MM.1S (cell line): ENCODE measurements at regions not wholly inside any gene's neighbourhood (a gene's known extent, or its start where the extent isn't known, plus 50 kb on each side); places are given as distances from the start of the nearest gene placed in this dataset.

Experiments used
- DNase-seq: peaks from one replicate; pipeline ENCODE4 v3.0.0-alpha.2; 2015
- H2AFZ ChIP-seq: fragments of 300-600 bp; sonication (generic); 2 replicates; pipeline ENCODE4 v1.6.0; 2016; ENCODE audit warnings: antibody characterized with exemption, low read length
- H3F3A ChIP-seq: fragments of 300-600 bp; sonication (generic); 2 replicates; pipeline ENCODE4 v1.6.1; 2016; ENCODE audit warnings: mild to moderate bottlenecking, antibody characterized with exemption, low read length, moderate library complexity, mixed read lengths; ENCODE audit not compliant: insufficient read depth
- H3K27ac ChIP-seq: fragments of 300-600 bp; sonication (generic); 2 replicates; pipeline ENCODE4 v1.5.1; 2016; ENCODE audit warnings: mild to moderate bottlenecking, low read length
- H3K27me3 ChIP-seq: fragments of 300-600 bp; sonication (generic); replicated peaks from 2 replicates; pipeline ENCODE4 v1.6.0; 2016; ENCODE audit warnings: low read length; ENCODE audit not compliant: insufficient read depth
- H3K36me3 ChIP-seq: fragments of 300-600 bp; sonication (generic); replicated peaks from 2 replicates; pipeline ENCODE4 v1.6.1; 2016; ENCODE audit warnings: mild to moderate bottlenecking, low read length, mixed read lengths; ENCODE audit not compliant: insufficient read depth
- H3K4me1 ChIP-seq: fragments of 300-600 bp; sonication (generic); 2 replicates; pipeline ENCODE4 v1.6.1; 2016; ENCODE audit warnings: low read length, mixed read lengths
- H3K4me2 ChIP-seq: fragments of 300-600 bp; sonication (generic); 2 replicates; pipeline ENCODE4 v1.6.0; 2016; ENCODE audit warnings: low read depth, low read length
- H3K4me3 ChIP-seq: fragments of 300-600 bp; sonication (generic); 2 replicates; pipeline ENCODE4 v1.5.1; 2016; ENCODE audit warnings: low read length, mixed read lengths
- H3K79me2 ChIP-seq: fragments of 300-600 bp; sonication (generic); 2 replicates; pipeline ENCODE4 v1.6.1; 2016; ENCODE audit warnings: mixed run types, low read length, mixed read lengths
- H3K9ac ChIP-seq: fragments of 300-600 bp; sonication (generic); 2 replicates; pipeline ENCODE4 v1.6.1; 2016; ENCODE audit warnings: low read length, mixed read lengths
- H3K9me2 ChIP-seq: fragments of 300-600 bp; sonication (generic); replicated peaks from 2 replicates; pipeline ENCODE4 v1.6.1; 2016; ENCODE audit warnings: mild to moderate bottlenecking, low read length, mixed read lengths; ENCODE audit not compliant: insufficient read depth
- H3K9me3 ChIP-seq: fragments of 300-600 bp; sonication (generic); replicated peaks from 2 replicates; pipeline ENCODE4 v1.6.1; 2016; ENCODE audit warnings: mild to moderate bottlenecking, low read length, mixed read lengths; ENCODE audit not compliant: insufficient read depth
- H4K20me1 ChIP-seq: fragments of 300-600 bp; sonication (generic); 2 replicates; pipeline ENCODE4 v1.6.1; 2016; ENCODE audit warnings: mild to moderate bottlenecking, low read length, moderate library complexity, mixed read lengths; ENCODE audit not compliant: insufficient read depth
- EZH2 ChIP-seq: fragments of 300-600 bp; sonication (generic); optimal IDR thresholded peaks from 2 replicates; pipeline ENCODE3; 2017; ENCODE audit warnings: low read depth, mild to moderate bottlenecking, antibody characterized with exemption, low read length, mixed read lengths
- EZH2phosphoT487 ChIP-seq: fragments of 300-600 bp; sonication (generic); IDR thresholded peaks from 2 replicates; pipeline ENCODE4 v1.6.1; 2018; ENCODE audit warnings: antibody characterized with exemption, low read length
- TF ChIP-seq, protein P1 (sequence below): fragments of 300-600 bp; sonication (generic); IDR thresholded peaks from 2 replicates; pipeline ENCODE4 v1.5.1; 2016; ENCODE audit warnings: antibody characterized with exemption, low read length, mixed read lengths

DNA sequence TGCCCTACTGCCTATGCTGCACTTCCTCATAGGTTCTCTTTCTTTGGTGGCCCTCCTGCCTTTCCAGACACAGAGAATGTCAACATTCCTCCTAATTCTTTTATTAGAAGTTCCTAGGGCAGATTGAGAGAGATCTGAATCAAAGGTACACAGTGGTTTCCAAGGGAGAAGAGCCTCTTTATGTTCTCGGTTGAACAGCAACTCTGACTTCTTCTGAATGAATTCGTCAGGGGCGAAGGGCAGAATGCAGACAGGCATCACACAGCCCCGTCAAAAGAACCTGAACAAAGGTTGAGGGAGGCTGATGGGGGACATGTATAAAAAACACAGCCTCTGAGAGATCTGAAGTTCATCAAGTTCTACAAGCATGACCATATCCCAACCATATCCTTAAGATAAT lies 68.1 kb upstream of the DTNBP1 start:
- Histone ChIP-seq H3K4me2 (no peak overlapping the region), H4K20me1 (no peaks in the 10 kb centered on the region), H3K4me3 (no peak overlapping the region), H3K36me3 (no peaks in the 10 kb centered on the region), H3K27ac (no peak overlapping the region), H3K9me2 (no peaks in the 10 kb centered on the region), H3K27me3 (no peaks in the 10 kb centered on the region), H3K9me3 (no peaks in the 10 kb centered on the region), H3K4me1 (peaks cover 6% of the 10 kb centered on the region; the same call in 1 of the 2 replicates), H2AFZ (no peak overlapping the region), H3K79me2 (no peaks in the 10 kb centered on the region), H3F3A (no peaks in the 10 kb centered on the region), H3K9ac (no peak overlapping the region)
- TF ChIP-seq EZH2: no peak
- TF ChIP-seq EZH2phosphoT487: no peak
- TF ChIP-seq, protein P1, sequence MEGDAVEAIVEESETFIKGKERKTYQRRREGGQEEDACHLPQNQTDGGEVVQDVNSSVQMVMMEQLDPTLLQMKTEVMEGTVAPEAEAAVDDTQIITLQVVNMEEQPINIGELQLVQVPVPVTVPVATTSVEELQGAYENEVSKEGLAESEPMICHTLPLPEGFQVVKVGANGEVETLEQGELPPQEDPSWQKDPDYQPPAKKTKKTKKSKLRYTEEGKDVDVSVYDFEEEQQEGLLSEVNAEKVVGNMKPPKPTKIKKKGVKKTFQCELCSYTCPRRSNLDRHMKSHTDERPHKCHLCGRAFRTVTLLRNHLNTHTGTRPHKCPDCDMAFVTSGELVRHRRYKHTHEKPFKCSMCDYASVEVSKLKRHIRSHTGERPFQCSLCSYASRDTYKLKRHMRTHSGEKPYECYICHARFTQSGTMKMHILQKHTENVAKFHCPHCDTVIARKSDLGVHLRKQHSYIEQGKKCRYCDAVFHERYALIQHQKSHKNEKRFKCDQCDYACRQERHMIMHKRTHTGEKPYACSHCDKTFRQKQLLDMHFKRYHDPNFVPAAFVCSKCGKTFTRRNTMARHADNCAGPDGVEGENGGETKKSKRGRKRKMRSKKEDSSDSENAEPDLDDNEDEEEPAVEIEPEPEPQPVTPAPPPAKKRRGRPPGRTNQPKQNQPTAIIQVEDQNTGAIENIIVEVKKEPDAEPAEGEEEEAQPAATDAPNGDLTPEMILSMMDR: no peak
- DNase-seq: no peak

DNA sequence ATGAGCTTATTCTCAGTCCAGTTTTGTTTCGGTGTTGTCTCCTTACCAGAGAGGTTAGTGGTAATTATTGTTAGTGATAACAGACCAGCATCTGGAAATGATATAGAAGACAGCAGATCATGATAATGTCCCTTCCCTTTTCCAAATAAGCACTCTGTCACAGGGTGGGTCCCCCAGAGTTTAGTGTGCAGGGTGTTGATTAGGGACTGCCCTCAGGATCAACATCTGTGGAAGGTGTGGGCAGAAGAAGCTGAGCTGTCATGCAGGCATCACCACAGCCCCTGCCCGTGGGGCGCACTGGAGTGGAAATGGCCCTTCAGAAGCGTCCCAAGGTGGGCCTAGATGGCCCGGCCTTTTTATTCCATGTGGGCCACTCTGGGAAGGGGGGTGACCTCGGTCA lies 67.6 kb upstream of the DTNBP1 start:
- Histone ChIP-seq H3K4me2 (no peak overlapping the region), H3K9me2 (no peaks in the 10 kb centered on the region), H3K27ac (no peak overlapping the region), H3K9ac (no peak overlapping the region), H3F3A (no peaks in the 10 kb centered on the region), H2AFZ (no peak overlapping the region), H4K20me1 (no peaks in the 10 kb centered on the region), H3K36me3 (no peaks in the 10 kb centered on the region), H3K79me2 (no peaks in the 10 kb centered on the region), H3K27me3 (no peaks in the 10 kb centered on the region), H3K4me1 (peaks cover under 1% of the 10 kb centered on the region; the same call in 1 of the 2 replicates), H3K9me3 (no peaks in the 10 kb centered on the region), H3K4me3 (no peak overlapping the region)
- no peak for DNase-seq
- TF ChIP-seq, protein P1: no peak
- no peak for TF ChIP-seq EZH2
- TF ChIP-seq EZH2phosphoT487: no peak

DNA sequence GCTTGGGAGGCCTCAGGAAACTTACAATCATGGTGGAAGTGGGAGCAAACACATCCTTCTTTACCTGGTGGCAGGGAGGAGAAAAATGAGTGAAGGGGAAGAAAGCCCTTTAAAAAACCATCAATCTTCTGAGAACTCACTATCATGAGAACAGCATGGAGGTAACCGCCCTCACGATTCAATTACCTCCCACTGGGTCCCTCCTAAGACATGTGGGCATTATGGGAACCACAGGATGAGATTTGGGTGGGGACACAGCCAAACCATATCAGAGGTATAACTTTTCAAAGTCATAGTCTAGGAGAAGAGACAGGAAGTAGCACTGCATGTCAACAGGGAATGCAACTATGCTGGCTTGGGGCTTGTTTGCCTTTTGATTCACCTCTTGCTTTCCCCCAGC lies 59.9 kb upstream of the DTNBP1 start:
- H3K79me2 ChIP-seq: no peaks in the 10 kb centered on the region
- no peaks in the 10 kb centered on the region for H4K20me1 ChIP-seq
- H2AFZ ChIP-seq: no peak overlapping the region
- H3K27me3 ChIP-seq: no peaks in the 10 kb centered on the region
- no peaks in the 10 kb centered on the region for H3F3A ChIP-seq
- H3K4me3 ChIP-seq: no peak overlapping the region
- H3K4me2 ChIP-seq: no peak overlapping the region
- H3K36me3 ChIP-seq: no peaks in the 10 kb centered on the region
- TF ChIP-seq EZH2phosphoT487: no peak
- TF ChIP-seq EZH2: no peak
- TF ChIP-seq, protein P1: no peak
- no peak overlapping the region for H3K9ac ChIP-seq
- no peak overlapping the region for H3K27ac ChIP-seq
- H3K4me1 ChIP-seq: no peaks in the 10 kb centered on the region
- no peaks in the 10 kb centered on the region for H3K9me2 ChIP-seq
- DNase-seq: no peak
- H3K9me3 ChIP-seq: no peaks in the 10 kb centered on the region
